Stromal cell of bone marrow (primary cell): ENCODE measurements at regions not wholly inside any gene's neighbourhood (a gene's known extent, or its start where the extent isn't known, plus 50 kb on each side); places are given as distances from the start of the nearest gene placed in this dataset.

ENCODE experiments used
- DNase-seq: peaks from one replicate; pipeline ENCODE4 v3.0.0-alpha.2; 2012; ENCODE audit warnings: low read depth

GRCh38 chr12:61781021-61781581 is 479.1 kb upstream of the USP15 start:
- no peak for DNase-seq

DNA sequence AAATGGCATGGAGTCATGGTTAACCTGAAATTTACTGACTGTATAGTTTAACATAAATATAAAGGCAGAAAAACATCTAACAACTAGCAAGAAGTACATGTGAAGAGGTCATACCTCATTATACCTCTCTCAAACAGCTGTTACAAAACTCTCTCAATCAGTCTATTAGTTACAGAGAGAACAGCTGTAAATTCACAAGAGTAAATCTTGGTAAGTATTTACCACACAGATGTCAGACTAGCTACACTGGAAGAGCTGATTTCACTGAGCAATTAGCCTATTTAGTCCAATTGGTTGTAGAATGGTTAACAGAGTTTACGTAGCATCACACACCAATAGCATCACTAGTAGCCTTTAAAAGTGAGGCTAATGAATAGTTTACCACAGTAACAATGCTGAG is 463.4 kb upstream of the USP15 start:
- no peak for DNase-seq

GRCh38 chr12:61797266-61797665 is 462.9 kb upstream of the USP15 start:
- DNase-seq, result no peak

- DNase-seq, result no peak
Measured at GRCh38 chr12:61798778-61799177, 461.4 kb upstream of the USP15 start.

DNA sequence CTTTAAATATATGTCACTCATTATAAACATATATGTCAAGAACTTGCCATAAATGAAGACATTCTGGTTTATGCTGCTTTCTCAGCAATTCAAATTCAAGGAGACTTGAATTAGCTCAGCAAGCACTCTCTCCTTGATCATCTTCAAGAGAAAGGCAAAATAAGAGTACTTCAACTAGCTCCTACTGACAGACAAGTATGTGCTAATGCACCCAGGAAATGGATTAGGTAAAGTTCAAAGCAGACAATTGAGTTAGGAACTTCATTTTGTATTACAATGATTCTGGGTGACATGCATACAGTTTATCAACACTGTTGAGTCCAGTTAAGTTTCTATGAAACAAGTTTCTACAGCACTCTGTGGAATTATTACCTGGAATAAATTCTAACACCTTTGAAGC is 455.9 kb upstream of the USP15 start:
- DNase-seq, result no peak

GRCh38 chr12:61808856-61809255 is 451.3 kb upstream of the USP15 start:
- no peak for DNase-seq

- DNase-seq, result no peak
Measured at GRCh38 chr12:61810486-61810885, 449.7 kb upstream of the USP15 start.

GRCh38 chr12:61821381-61821780 is 438.8 kb upstream of the USP15 start:
- no peak for DNase-seq

GRCh38 chr12:61823102-61823501 is 437.1 kb upstream of the USP15 start:
- DNase-seq, result no peak

- no peak for DNase-seq
Measured at GRCh38 chr12:61846765-61847164, 413.4 kb upstream of the USP15 start.

DNA sequence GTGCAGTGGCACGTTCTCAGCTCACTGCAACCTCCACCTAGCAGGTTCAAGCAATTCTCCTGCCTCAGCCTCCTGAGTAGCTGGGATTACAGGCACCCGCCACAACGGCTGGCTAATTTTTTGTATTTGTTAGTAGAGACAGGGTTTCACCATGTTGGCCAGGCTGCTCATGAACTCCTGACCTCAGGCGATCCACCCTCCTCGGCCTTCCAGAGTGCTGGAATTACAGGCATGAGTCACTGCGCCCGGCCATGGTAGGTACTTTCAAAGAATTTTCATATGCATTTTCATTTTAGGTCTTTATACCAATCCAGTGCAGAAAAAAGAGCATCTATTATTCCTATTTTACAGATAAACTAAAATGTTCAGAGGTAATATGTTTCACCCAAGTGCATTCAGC is 411.3 kb upstream of the USP15 start:
- no peak for DNase-seq

DNA sequence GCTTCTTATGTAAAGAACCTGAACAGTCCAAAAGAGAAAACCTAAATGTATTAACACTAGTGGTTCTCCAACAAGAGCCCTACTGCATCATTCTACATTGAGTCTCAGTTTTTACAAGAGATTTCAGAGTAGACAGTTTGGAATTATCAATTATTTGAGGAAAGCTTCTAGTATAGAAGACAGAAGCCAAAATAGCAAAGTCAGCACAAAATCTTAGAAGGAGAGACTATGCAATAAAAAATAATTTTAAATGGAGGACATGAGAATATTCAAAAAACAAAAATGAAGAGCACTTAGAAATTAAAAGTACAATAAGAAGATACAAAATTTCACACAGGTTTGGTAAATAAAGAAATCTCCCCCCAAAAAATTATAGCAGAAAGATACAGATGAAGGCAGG is 406.3 kb upstream of the USP15 start:
- no peak for DNase-seq

DNA sequence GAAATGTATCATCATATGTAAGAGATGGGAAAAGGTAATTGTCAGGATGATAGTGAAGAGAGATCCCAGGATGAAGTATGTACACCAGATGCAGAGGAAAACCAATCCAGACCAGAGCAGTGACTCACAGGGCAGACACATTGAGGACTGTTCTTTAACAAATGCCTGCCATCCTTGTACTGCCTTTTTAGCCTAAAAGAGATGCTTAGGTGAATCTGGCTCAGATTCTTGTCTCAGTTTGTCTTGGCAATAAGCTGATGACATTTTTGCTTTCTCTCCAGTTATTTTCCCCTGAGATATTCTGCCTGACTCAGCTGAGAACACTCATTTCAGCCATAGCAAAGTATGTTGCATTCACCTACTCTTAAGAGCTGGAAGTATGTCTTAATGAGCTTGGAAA is 405.3 kb upstream of the USP15 start:
- no peak for DNase-seq

GRCh38 chr12:61857968-61858367 is 402.2 kb upstream of the USP15 start:
- DNase-seq, result no peak

DNA sequence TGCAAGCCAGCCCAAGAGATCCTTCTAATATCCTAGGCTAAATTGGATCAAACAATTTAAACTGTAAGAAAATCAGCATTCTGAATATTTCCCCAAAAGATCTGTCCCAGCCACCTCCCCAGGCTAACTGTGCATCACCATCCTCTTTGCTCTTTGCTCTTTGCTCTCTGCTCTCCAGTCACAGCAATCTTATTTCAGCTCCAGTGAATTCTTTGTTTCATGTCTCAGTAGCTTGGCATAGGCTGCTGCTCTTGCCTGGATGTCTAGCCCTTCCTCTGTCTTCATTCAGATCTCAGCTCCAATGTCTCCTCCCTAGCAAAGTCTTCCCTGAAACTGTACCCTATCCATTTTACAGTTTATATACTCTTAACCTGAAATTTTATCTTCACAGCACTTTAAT is 399.8 kb upstream of the USP15 start:
- DNase-seq, result no peak

- no peak for DNase-seq
Measured at GRCh38 chr12:61862986-61863385, 397.2 kb upstream of the USP15 start.

DNA sequence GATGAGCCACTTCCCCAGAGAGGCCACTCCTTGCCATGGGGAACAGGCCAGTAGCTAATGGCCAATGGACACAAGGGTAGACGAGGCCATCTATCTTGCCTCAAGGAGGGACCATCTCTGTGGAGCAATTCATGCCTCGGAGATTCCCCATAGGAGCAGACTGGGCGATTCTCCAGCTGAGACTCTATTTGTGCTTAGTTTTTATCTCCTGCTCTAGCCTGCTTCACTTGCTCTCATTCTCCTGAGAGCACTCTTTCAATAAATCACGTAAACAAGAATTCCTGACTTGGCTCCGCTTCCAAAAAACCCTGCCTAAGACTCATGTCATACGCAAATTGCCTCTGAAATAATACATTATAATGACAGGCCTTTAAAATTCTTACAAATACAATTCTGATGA is 396.4 kb upstream of the USP15 start:
- DNase-seq, result no peak

- DNase-seq, result no peak
Measured at GRCh38 chr12:61869796-61870195, 390.4 kb upstream of the USP15 start.

GRCh38 chr12:61870658-61871484 is 389.3 kb upstream of the USP15 start:
- DNase-seq, result no peak

DNA sequence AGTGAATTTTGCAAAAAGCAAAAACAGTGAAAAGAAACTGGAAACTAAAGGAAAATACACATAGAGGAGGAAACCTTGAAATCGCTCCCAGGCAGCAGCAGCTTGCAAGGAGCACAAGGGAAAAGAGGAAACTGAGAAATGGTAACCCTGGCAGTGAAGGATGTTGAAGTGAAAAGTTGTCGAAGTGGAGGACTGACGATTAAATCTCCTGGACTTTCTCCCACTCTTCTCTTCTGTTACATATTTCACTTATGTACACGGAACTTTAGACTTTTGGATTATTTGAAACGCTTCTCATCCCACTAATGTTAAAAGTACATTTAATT is 388.8 kb upstream of the USP15 start:
- DNase-seq, result no peak

GRCh38 chr12:61879229-61879628 is 381.0 kb upstream of the USP15 start:
- DNase-seq, result no peak

- no peak for DNase-seq
Measured at GRCh38 chr12:61880186-61880585, 380.0 kb upstream of the USP15 start.

- no peak for DNase-seq
Measured at GRCh38 chr12:61891632-61892031, 368.6 kb upstream of the USP15 start.

DNA sequence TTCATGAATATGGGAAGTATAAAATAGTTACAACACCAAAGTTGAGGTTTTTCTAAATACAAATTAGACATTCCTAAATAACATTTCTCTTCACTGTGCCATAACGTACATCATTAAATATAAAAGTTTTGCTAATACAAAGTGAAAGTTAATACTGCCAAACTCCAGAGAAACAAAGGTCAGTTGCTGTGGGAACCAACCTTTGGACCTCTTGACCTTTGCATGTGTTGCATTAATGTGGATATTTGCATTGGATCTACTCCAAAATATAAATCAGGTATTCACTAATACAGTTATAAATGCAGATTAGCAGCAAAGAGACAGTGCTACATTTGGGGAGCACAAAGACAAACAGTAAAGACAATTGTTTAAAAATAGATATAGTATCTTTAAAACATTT is 366.0 kb upstream of the USP15 start:
- no peak for DNase-seq
